ENCODE measurements at regions not wholly inside any gene's neighbourhood (a gene's known extent, or its start where the extent isn't known, plus 50 kb on each side); places are given as distances from the start of the nearest gene placed in this dataset.

- Histone ChIP-seq H3K4me3 (no peak overlapping the region), H3K9me3 (no peaks in the 10 kb centered on the region), H3K27ac (no peak overlapping the region), H3K4me1 (no peaks in the 10 kb centered on the region), H3K4me2 (no peak overlapping the region)
- ChIA-PET POLR2A (no interaction called here), CTCF (no interaction called here)
- ATAC-seq (no peak), FAIRE-seq (no peak), DNase-seq (ENCODE audit: low read depth in 1 of 2, low spot score in 1 of 2) (no peak)
- 54% methylated on average over 1 of the region's 1 CpG for WGBS (ENCODE audit: missing lambda C conversion rate)
- TF ChIP-seq REST (IDR thresholded peaks at IDR 0.05) = no peak
- no peak for TF ChIP-seq BHLHE40 (IDR thresholded peaks at IDR 0.05; ENCODE audit: low read depth, low read length)
These were observed 1565.4 kb downstream of the PCDH18 start for GRCh38 chr4:135966936-135967335.

- Histone ChIP-seq H3K4me2 (no peak overlapping the region), H3K9me3 (no peaks in the 10 kb centered on the region), H3K4me3 (no peak overlapping the region), H3K4me1 (no peaks in the 10 kb centered on the region), H3K27ac (no peak overlapping the region)
- no peak for ATAC-seq
- 0% methylated on average over 1 of the region's 1 CpG for WGBS (ENCODE audit: missing lambda C conversion rate)
- POLR2A ChIA-PET = no interaction called here
- no peak for TF ChIP-seq KDM5A (IDR thresholded peaks at IDR 0.05)
- no peak for TF ChIP-seq RNF2 (IDR thresholded peaks at IDR 0.05; ENCODE audit: borderline replicate concordance, low read depth)
- TF ChIP-seq SREBF2 (IDR thresholded peaks at IDR 0.05) = no peak
- TF ChIP-seq ZFP36 (IDR thresholded peaks at IDR 0.05; ENCODE audit: borderline replicate concordance, partially characterized antibody) = no peak
- no peak for TF ChIP-seq RCOR1 (IDR thresholded peaks at IDR 0.05; ENCODE audit: low read depth, low read length)
- TF ChIP-seq PHF8 (IDR thresholded peaks at IDR 0.05; ENCODE audit: borderline replicate concordance, low read depth) = no peak
- no peak for TF ChIP-seq EP300 (IDR thresholded peaks at IDR 0.05)
- TF ChIP-seq BCL3 (IDR thresholded peaks at IDR 0.05) = no peak
- DNase-seq (ENCODE audit: low read depth in 1 of 2, low spot score in 1 of 2) = no peak
- CTCF ChIA-PET = no interaction called here
- no peak for FAIRE-seq
These were observed 1569.3 kb downstream of the PCDH18 start for GRCh38 chr4:135963009-135963408.

GRCh38 chr4:135949931-135950330, 1582.4 kb downstream of the PCDH18 start:
- CTCF ChIA-PET = interaction anchor here (0.5 kb wide), 1 partner anchor 309 kb away, joined by 3 read pairs; no protein-coding TSS in a partner anchor
- FAIRE-seq (no peak), DNase-seq (ENCODE audit: low read depth in 1 of 2, low spot score in 1 of 2) (no peak), ATAC-seq (no peak)
- Histone ChIP-seq H3K4me2 (no peak overlapping the region), H3K9me3 (no peaks in the 10 kb centered on the region), H3K27ac (no peak overlapping the region), H3K4me1 (no peaks in the 10 kb centered on the region), H3K4me3 (no peak overlapping the region)
- 14% methylated on average over 3 of the region's 3 CpGs for WGBS (ENCODE audit: missing lambda C conversion rate)
- POLR2A ChIA-PET = no interaction called here
- no peak for TF ChIP-seq FOXS1 (CRISPR knock-in tag; IDR thresholded peaks at IDR 0.05)

- DNase-seq (ENCODE audit: low read depth in 1 of 2, low spot score in 1 of 2) (no peak), ATAC-seq (no peak), FAIRE-seq (no peak)
- Histone ChIP-seq H3K9me3 (no peaks in the 10 kb centered on the region), H3K4me1 (no peaks in the 10 kb centered on the region), H3K4me3 (no peak overlapping the region), H3K4me2 (no peak overlapping the region), H3K27ac (no peak overlapping the region)
- WGBS (ENCODE audit: missing lambda C conversion rate) = 16% methylated on average over 1 of the region's 1 CpG
- ChIA-PET CTCF (no interaction called here), POLR2A (no interaction called here)
- TF ChIP-seq MAFK (IDR thresholded peaks at IDR 0.05; ENCODE audit: partially characterized antibody) (no peak), BHLHE40 (IDR thresholded peaks at IDR 0.05; ENCODE audit: low read depth, low read length) (no peak), POLR2AphosphoS2 (conservative IDR thresholded peaks at IDR 0.05; ENCODE audit: low read length) (no peak), HDAC2 (IDR thresholded peaks at IDR 0.05) (no peak), EHF (CRISPR knock-in tag; IDR thresholded peaks at IDR 0.05) (no peak), HEYL (CRISPR knock-in tag; IDR thresholded peaks at IDR 0.05) (no peak), HOXA7 (CRISPR knock-in tag; IDR thresholded peaks at IDR 0.05) (no peak), RNF2 (IDR thresholded peaks at IDR 0.05; ENCODE audit: borderline replicate concordance, low read depth) (no peak), E2F6 (IDR thresholded peaks at IDR 0.05; ENCODE audit: borderline replicate concordance, low read depth) (no peak), NPAS2 (CRISPR knock-in tag; IDR thresholded peaks at IDR 0.05; ENCODE audit: borderline replicate concordance) (no peak), ZSCAN20 (CRISPR knock-in tag; IDR thresholded peaks at IDR 0.05) (no peak), RFX5 (IDR thresholded peaks at IDR 0.05) (no peak)
These were observed 1583.5 kb downstream of the PCDH18 start for GRCh38 chr4:135948797-135949196.

Measured in A549 (cell line).